Ishikawa (cell line): ENCODE measurements at regions not wholly inside any gene's neighbourhood (a gene's known extent, or its start where the extent isn't known, plus 50 kb on each side); places are given as distances from the start of the nearest gene placed in this dataset.

ENCODE experiments used
- CEBPB ChIP-seq: IDR thresholded peaks from 2 replicates; pipeline ENCODE4 v1.6.1; 2012
- CREB1 ChIP-seq: IDR thresholded peaks from 2 replicates; pipeline ENCODE4 v1.6.1; 2012; ENCODE audit warnings: low read depth
- EGR1 ChIP-seq: IDR thresholded peaks from 2 replicates; pipeline ENCODE4 v1.6.1; 2012
- EP300 ChIP-seq: IDR thresholded peaks from 2 replicates; pipeline ENCODE4 v1.6.1; 2012; ENCODE audit warnings: borderline replicate concordance
- FOXM1 ChIP-seq: IDR thresholded peaks from 2 replicates; pipeline ENCODE4 v1.6.1; 2012; ENCODE audit warnings: low read depth, borderline replicate concordance
- NFIC ChIP-seq: IDR thresholded peaks from 2 replicates; pipeline ENCODE4 v1.6.1; 2012
- RAD21 ChIP-seq: IDR thresholded peaks from 2 replicates; pipeline ENCODE4 v1.6.1; 2012; ENCODE audit warnings: low read depth
- TAF1 ChIP-seq: IDR thresholded peaks from 2 replicates; pipeline ENCODE4 v1.6.1; 2012; ENCODE audit warnings: low read depth, mild to moderate bottlenecking
- TCF12 ChIP-seq: IDR thresholded peaks from 2 replicates; pipeline ENCODE4 v1.6.1; 2012; ENCODE audit warnings: low read depth
- TEAD4 ChIP-seq: IDR thresholded peaks from 2 replicates; pipeline ENCODE4 v1.6.1; 2012
- USF1 ChIP-seq: IDR thresholded peaks from 2 replicates; pipeline ENCODE4 v1.6.1; 2012
- YY1 ChIP-seq: IDR thresholded peaks from 2 replicates; pipeline ENCODE4 v1.6.1; 2012; ENCODE audit warnings: low read depth
- ZBTB7A ChIP-seq: IDR thresholded peaks from 2 replicates; pipeline ENCODE4 v1.6.1; 2012; ENCODE audit warnings: low read depth
- TF ChIP-seq, protein P1 (sequence below): IDR thresholded peaks from 2 replicates; pipeline ENCODE4 v1.6.1; 2012
- TF ChIP-seq, protein P2 (sequence below): IDR thresholded peaks from 2 replicates; pipeline ENCODE4 v1.6.1; 2012; ENCODE audit warnings: low read depth, mild to moderate bottlenecking

- TF ChIP-seq, protein P1, sequence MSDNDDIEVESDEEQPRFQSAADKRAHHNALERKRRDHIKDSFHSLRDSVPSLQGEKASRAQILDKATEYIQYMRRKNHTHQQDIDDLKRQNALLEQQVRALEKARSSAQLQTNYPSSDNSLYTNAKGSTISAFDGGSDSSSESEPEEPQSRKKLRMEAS = no peak
- TF ChIP-seq TAF1 (no peak), EGR1 (no peak), FOXM1 (no peak), RAD21 (no peak), TEAD4 (no peak), YY1 (no peak), CEBPB (no peak), EP300 (no peak), NFIC (no peak), CREB1 (no peak), ZBTB7A (no peak), USF1 (no peak), TCF12 (no peak)
- TF ChIP-seq, protein P2, sequence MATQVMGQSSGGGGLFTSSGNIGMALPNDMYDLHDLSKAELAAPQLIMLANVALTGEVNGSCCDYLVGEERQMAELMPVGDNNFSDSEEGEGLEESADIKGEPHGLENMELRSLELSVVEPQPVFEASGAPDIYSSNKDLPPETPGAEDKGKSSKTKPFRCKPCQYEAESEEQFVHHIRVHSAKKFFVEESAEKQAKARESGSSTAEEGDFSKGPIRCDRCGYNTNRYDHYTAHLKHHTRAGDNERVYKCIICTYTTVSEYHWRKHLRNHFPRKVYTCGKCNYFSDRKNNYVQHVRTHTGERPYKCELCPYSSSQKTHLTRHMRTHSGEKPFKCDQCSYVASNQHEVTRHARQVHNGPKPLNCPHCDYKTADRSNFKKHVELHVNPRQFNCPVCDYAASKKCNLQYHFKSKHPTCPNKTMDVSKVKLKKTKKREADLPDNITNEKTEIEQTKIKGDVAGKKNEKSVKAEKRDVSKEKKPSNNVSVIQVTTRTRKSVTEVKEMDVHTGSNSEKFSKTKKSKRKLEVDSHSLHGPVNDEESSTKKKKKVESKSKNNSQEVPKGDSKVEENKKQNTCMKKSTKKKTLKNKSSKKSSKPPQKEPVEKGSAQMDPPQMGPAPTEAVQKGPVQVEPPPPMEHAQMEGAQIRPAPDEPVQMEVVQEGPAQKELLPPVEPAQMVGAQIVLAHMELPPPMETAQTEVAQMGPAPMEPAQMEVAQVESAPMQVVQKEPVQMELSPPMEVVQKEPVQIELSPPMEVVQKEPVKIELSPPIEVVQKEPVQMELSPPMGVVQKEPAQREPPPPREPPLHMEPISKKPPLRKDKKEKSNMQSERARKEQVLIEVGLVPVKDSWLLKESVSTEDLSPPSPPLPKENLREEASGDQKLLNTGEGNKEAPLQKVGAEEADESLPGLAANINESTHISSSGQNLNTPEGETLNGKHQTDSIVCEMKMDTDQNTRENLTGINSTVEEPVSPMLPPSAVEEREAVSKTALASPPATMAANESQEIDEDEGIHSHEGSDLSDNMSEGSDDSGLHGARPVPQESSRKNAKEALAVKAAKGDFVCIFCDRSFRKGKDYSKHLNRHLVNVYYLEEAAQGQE = no peak
Measured at GRCh38 chr5:109580225-109580624, 109.5 kb upstream of the MAN2A1 start.

GRCh38 chr5:109575506-109575905 lies 114.2 kb upstream of the MAN2A1 start:
- TF ChIP-seq USF1 = no peak
- TF ChIP-seq EP300 = no peak

DNA sequence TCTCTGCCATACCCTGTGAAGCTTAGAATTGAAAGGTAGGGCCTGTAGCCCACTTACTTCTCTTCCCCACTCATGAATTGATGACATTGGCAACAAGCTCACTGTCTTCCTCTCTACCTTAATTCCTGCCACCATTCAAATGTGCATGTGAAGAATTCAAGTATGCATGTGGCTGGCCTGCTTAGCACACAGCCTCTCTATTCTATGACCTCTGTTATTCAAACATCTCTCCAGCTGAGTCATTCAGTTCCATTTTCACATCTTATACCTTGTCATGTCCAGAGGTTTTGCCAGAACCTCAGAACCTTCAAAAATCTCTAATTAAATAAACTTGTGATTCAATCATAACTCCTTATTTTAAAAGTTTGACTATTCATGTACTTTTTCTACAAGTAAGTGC lies 114.7 kb upstream of the MAN2A1 start:
- no peak for TF ChIP-seq TEAD4
- TF ChIP-seq EGR1 = no peak
- TF ChIP-seq NFIC = no peak
- no peak for TF ChIP-seq FOXM1
- no peak for TF ChIP-seq TAF1
- no peak for TF ChIP-seq TCF12
- TF ChIP-seq, protein P1 = no peak
- TF ChIP-seq, protein P2 = no peak
- TF ChIP-seq CEBPB = no peak
- no peak for TF ChIP-seq ZBTB7A
- TF ChIP-seq RAD21 = no peak
- TF ChIP-seq YY1 = no peak
- no peak for TF ChIP-seq CREB1
- TF ChIP-seq USF1 = no peak

- TF ChIP-seq TCF12 = no peak
- no peak for TF ChIP-seq CREB1
- TF ChIP-seq CEBPB = no peak
- no peak for TF ChIP-seq EP300
- TF ChIP-seq, protein P2 = no peak
- TF ChIP-seq USF1 = no peak
- TF ChIP-seq, protein P1 = no peak
- no peak for TF ChIP-seq TAF1
- TF ChIP-seq YY1 = no peak
- no peak for TF ChIP-seq RAD21
Measured at GRCh38 chr5:109573766-109574165, 116.0 kb upstream of the MAN2A1 start.
